Posterior vena cava (tissue), 2 donors: ENCODE measurements at regions not wholly inside any gene's neighbourhood (a gene's known extent, or its start where the extent isn't known, plus 50 kb on each side); places are given as distances from the start of the nearest gene placed in this dataset.
"Not testable (repeated sequence)": the region's sequence is repeated elsewhere in the genome, so short reads cannot be mapped to it uniquely, and the experiment has no call there.

Experiments
- DNase-seq: peaks from one replicate; pipeline ENCODE4 v3.0.0-alpha.2; 2020; ENCODE audit warnings: low spot score
- intact Hi-C, 2 donors: fragments of 100-400 bp; cut with DNase I; formaldehyde crosslinking; loops; one replicate each; pipeline versions ENCODE4 v1.14.1 to v1.14.2; 2022 to 2023
- donor health status: DM: yes; HTN: yes; CAD: no.
- donor health status: DM: yes; HTN: yes; CAD: no.

DNA sequence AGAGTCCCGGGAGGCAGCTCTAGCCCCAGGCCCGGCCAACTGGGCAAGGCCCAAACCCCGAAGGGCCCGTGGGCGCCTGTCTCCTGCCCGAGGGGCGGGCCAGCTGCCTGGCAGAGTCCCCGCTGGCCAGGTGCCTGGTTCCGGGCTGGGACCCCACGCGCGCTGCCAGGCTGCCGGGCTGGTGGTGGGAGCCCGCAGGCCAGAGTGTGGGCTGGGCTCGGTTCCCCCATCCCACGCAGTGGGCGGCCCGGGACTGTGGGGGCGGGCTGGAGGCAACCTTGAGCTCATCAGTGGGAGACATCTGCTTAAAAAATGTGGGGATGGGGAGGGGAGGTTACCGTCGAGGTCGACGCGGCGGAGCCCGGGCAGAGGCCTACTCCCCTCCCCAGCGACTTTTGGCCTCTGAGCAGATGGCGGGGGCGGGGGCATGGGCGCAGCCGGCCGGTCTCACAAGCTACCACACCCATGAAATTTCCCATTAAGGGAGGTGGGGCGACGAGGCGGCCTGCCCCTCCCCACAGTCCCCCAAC lies 176.4 kb upstream of the GSE1 start:
- intact Hi-C loops = no loop called here
- DNase-seq = no peak

- DNase-seq = no peak
- intact Hi-C loops = no loop called here
Observed at GRCh38 chr16:85437166-85438052, 175.7 kb upstream of the GSE1 start.

DNA sequence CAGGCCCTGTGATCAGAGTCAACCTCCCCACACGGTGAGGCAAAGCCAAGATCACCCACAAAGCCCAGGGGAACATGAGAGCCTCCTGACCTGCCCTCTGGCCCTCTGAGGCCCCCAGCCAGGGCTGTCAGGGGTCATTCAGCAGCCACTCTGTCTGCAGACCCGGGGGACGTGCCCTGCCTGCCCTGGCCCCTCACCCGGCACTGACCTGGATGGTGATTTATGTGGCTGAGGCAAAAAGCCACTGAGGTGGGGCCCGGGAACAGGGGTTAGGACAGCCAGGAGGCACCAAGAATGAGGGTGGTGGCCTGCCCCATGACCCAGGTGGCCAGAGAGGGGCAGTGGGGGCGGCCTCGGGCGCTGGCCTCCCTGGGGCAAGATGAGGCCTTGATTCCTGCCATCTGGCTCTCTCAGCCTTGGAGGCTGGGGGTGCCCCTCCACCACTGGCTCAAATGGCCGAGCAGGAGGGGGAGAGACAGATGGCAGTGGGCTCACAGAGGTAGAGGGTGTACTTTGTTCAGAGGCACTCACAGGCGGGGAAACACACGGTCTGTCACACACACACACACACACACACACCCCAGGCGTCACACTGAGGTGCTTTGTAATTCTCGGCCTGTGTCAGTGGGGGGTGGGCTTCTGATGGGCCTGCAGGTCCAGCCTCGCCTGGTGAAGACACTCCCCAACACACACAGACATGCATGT lies 174.0 kb upstream of the GSE1 start:
- intact Hi-C loops = no loop called here
- DNase-seq = no peak

DNA sequence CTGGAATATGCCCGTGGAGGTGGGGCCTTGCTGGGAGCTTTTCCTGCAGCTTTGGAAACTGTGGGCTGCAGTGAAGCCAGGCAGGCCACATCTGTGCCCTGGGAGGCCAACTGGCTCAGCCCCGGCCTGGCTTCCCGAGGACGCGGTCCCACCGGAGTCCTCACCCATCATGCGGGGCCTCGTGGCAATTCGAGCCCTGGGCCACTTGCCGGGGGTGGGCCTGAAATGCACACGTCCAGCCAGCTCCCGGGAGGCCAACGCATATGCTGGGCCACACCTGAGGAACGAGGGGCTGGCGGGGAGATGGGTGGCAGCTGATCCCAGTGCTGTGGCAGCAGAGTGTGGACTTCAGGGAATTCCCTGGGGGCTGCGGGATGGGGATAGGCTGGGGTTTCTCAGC lies 172.4 kb upstream of the GSE1 start:
- intact Hi-C loops = loop anchor here in 1 of 2 donors (5.0 kb wide), 1 partner anchor 1097 kb away; no protein-coding TSS in a partner anchor

GRCh38 chr16:85441189-85441889 lies 171.8 kb upstream of the GSE1 start:
- DNase-seq = no peak
- intact Hi-C loops = loop anchor here in 1 of 2 donors (5.0 kb wide), 1 partner anchor 1096 kb away; no protein-coding TSS in a partner anchor

More for the DNA sequence above, 172.4 kb upstream of the GSE1 start:
- DNase-seq = no peak

DNA sequence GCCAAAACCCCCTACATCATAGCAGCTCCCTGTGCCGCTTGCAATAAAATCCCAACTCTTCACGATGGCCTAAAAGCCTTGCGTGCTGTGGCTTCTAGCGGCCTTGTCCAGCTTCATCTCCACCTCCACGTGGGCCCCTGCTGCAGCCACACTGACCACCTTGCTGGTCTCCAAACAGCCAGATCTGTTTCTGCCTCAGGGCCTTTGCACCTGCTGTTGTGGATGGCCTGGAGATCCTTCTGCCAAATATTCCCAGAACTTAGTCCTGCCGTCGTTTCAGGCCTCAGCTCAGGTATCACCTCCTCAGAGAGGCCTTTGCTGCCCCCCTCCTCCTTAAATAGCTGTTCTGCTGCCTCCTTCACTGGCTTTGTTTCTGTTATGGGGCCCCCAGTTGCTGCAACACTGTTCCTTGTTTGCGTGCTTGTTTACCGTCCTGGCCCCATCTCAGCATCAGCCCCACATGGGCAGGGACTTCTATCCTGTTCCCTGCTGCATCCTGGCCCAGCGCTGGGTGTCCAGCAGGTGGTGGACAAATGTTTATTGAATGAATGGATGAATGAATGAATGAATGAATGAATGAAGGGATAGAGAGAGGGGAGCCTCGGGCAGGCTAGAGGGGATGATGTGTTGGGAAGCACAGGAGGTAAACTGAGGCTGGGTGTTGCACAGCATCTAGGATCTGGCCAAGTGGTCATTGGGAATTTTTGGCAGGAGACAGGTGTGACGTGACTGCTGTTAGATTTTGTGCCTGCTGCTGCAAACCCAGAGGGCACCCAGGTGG lies 171.0 kb upstream of the GSE1 start:
- DNase-seq = no peak
- intact Hi-C loops = loop anchor here in 1 of 2 donors (2.0 to 5.0 kb wide), 2 partner anchors 15 to 1095 kb away; no protein-coding TSS in a partner anchor

GRCh38 chr16:85443116-85443515 lies 170.0 kb upstream of the GSE1 start:
- no peak for DNase-seq
- intact Hi-C loops = loop anchor here in 1 of 2 donors (2.0 to 5.0 kb wide), 2 partner anchors 16 to 1094 kb away; no protein-coding TSS in a partner anchor

- DNase-seq = no peak
- intact Hi-C loops = loop anchor here in 1 of 2 donors (2.0 to 5.0 kb wide), 2 partner anchors 17 to 1094 kb away; no protein-coding TSS in a partner anchor
Observed at GRCh38 chr16:85443531-85443930, 169.6 kb upstream of the GSE1 start.

DNA sequence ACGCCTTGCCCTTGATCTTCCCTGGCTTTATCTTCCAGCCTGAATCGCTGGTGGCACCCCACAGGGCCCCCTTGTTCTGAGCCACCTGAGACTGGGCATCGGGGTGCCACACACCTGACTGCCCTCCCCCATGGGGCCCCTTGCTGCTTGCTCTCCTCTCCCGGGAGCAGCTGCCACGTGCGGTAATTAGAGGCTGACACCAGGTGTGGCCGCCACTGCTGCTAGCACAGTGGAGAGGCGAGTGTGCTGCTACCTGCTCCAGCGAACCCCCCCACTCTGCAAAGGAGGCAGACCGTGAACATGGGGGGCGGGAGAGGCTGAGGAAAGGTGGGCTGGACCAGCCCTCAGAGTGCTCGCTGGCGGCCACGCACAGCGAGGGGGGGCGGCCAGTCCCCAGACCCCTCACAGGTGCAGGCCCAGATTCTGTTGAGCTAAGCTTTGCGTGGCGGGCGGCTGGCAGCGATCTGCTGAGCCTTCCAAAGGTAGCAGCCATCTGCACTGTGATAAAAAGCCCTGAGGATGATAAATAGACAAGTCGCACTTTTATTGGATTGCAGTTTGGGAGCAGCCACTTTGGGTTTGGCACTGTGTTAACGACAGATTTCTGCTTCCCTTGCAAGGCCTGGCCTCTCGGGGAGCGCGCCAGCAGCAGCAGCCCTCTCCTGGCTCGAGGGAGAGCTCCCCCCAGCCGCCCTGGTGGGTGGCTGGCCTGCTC lies 167.9 kb upstream of the GSE1 start:
- no peak for DNase-seq
- intact Hi-C loops = no loop called here

DNA sequence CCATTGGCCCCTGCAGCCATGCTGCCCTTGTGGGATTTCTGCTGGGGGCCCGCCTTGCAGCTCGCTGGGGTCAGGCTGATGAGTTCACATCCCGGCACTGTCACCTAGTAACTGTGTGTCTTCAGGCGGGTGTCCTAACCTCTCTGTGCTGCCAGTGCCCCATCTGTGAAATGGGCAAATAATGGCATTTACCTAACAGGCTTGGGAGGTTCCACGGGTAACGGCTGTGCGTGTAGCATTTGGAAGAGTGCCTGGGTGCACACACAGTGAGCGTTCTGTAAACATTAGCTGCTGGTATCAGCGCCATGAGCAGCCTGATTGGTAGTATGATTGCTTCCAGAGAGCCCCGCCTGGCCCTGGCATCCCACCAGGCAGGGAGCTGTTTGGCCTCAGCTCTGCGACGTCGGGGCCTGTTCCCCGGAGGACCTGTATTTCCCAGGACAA lies 167.3 kb upstream of the GSE1 start:
- DNase-seq = no peak
- intact Hi-C loops = no loop called here

DNA sequence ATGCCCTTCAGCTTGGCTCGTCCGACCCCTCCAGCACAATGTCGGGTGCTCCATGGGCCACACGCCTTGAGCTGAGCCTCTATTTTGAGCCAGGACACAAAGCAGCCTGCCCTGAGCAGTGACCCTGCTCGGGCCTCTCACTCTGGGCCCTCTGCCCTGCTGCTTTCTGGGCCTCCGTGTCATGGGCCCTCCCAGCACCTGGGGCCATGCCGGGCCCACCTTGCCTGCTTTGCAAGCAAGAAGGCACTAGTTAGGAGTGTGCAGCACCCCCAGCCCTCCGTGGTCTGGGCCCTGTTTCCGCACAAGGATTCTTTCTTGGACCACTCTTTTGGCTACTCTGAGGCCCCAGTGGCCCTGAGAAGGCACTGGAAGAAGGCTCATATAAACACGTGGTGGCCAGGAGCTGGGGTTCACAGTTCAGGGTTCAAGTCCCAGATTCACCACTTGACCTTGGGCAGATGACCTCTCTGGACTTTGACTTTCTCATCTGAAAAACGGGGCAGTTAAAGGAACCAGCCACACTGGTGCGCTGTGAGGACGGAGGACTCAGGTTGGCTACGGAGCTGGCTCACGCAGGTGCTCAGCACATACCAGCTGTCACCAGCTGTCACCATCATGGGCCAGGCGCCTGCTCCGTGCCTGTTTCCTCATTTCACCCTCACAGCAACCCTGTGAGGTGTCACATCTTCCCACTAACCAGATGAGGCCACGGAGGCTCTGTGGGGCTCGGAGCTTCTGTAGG lies 166.0 kb upstream of the GSE1 start:
- no peak for DNase-seq

DNA sequence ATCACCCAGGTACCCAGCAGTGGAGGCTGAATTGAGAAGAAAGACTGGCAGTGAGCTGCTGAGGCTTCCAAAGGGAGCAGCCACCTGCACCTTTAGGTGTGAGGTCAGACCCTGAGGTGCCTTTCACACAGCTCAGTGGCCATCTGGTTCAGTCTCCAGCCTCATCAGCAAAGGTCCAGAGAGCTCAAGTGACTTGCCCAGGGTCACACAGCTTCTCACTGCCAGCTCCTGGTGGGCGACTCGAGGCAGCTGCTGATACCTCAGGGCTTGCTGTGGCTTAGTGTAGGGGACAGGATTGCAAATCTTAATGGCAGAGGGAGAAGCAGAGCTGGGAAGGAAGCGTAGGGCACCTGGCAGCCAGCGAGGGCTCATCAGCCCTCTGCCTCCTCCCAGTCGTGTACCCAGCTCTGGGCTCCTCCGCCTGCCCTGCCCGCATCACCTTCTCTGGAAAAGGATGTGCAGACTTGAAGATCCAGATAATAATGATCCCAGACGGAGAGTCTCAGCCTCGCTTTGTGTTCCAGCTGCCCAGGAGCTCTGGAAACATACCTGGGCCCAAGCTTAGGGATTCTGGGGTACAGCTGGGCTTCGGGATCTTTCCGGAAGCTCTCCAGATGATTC lies 165.3 kb upstream of the GSE1 start:
- no peak for DNase-seq
- intact Hi-C loops = no loop called here

More for the DNA sequence above, 166.0 kb upstream of the GSE1 start:
- intact Hi-C loops = no loop called here

GRCh38 chr16:85448557-85449190 lies 164.4 kb upstream of the GSE1 start:
- DNase-seq = no peak
- intact Hi-C loops = no loop called here

- intact Hi-C loops = no loop called here
- DNase-seq = no peak
Observed at GRCh38 chr16:85449191-85449884, 163.8 kb upstream of the GSE1 start.

- intact Hi-C loops = no loop called here
- no peak for DNase-seq
Observed at GRCh38 chr16:85449885-85450245, 163.3 kb upstream of the GSE1 start.

GRCh38 chr16:85451142-85451541 lies 162.0 kb upstream of the GSE1 start:
- DNase-seq, intact Hi-C loops: not testable (repeated sequence)
